GM12878 (cell line): ENCODE measurements at regions not wholly inside any gene's neighbourhood (a gene's known extent, or its start where the extent isn't known, plus 50 kb on each side); places are given as distances from the start of the nearest gene placed in this dataset.
A peak's percentile ranks its signal among the peaks of the same experiment; 100 is the strongest.

ENCODE experiments used
- BHLHE40 ChIP-seq, 2 experiments: fragments of 450-650 bp in 1 of 2; IDR thresholded peaks; 2 replicates each; pipeline ENCODE4 v1.6.1; 2011 to 2017; ENCODE audit warnings: low read depth in 2 of 2, borderline replicate concordance in 1 of 2, improper control_type of control experiment in 1 of 2, low read length in 1 of 2, mild to moderate bottlenecking in 1 of 2
- EZH2 ChIP-seq: IDR thresholded peaks from 2 replicates; pipeline ENCODE4 v1.6.1; 2012; ENCODE audit warnings: low read depth, mild to moderate bottlenecking, control low read depth, inconsistent platforms, low read length, borderline replicate concordance; ENCODE audit not compliant: control insufficient read depth
- FOS ChIP-seq: IDR thresholded peaks from 3 replicates; pipeline ENCODE4 v1.6.1; 2011; ENCODE audit warnings: borderline replicate concordance; ENCODE audit not compliant: insufficient read length; ENCODE audit errors: extremely low read depth
- HDAC2 ChIP-seq: fragments of 200-600 bp; sonication (generic); IDR thresholded peaks from 2 replicates; pipeline ENCODE4 v1.6.1; 2017
- HDAC6 ChIP-seq: fragments of 200-600 bp; sonication (generic); IDR thresholded peaks from one replicate; pipeline ENCODE4 v1.8.0; 2017; ENCODE audit warnings: antibody characterized with exemption; ENCODE audit not compliant: unreplicated experiment
- MAX ChIP-seq: IDR thresholded peaks from 2 replicates; pipeline ENCODE4 v1.6.1; 2012; ENCODE audit warnings: low read depth, low read length, improper control_type of control experiment
- MYC ChIP-seq: IDR thresholded peaks from 2 replicates; pipeline ENCODE4 v1.6.1; 2011; ENCODE audit warnings: mild to moderate bottlenecking, low read length, moderate library complexity, inconsistent platforms; ENCODE audit not compliant: insufficient read depth, insufficient replicate concordance, insufficient read length, severe bottlenecking
- POLR2A ChIP-seq: IDR thresholded peaks from 2 replicates; pipeline ENCODE4 v1.6.1; 2011; ENCODE audit warnings: low read depth, mild to moderate bottlenecking, low read length
- SMC3 ChIP-seq: IDR thresholded peaks from 2 replicates; pipeline ENCODE4 v1.6.1; 2011; ENCODE audit warnings: low read length, improper control_type of control experiment, borderline replicate concordance
- SP1 ChIP-seq: IDR thresholded peaks from one replicate; pipeline ENCODE4 v1.6.1; 2011; ENCODE audit warnings: low read depth, low read length
- TF ChIP-seq, protein P1 (sequence below), 3 experiments: IDR thresholded peaks in 2 of 3; conservative IDR thresholded peaks in 1 of 3; 2 replicates each; pipeline ENCODE4 v1.5.1; 2011; ENCODE audit warnings: low read depth in 3 of 3, low read length in 3 of 3, mild to moderate bottlenecking in 3 of 3, control low read depth in 2 of 3, moderate library complexity in 2 of 3, inconsistent platforms in 1 of 3, mixed read lengths in 1 of 3; ENCODE audit not compliant: control insufficient read depth in 2 of 3, insufficient read depth in 1 of 3; ENCODE audit errors: extremely low read depth in 1 of 3

DNA sequence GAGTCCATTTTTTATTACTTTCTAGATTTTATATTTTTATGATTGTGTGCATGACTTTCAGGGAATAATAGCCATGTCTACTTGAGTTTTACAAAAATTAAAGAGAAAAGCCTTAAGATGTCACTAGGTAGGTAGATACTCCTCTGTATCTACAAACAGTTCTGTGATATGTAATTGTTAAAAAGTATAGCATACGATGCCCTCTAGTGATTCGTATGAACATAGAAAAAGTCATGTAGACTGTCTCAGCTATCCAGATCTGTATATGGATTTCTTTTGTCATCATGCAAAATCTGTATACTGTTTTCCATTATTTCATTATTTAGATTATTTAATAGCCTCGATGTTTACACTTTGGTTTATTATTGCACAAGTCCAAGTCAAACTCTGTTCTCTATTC lies 856.6 kb downstream of the CENPC start:
- TF ChIP-seq SMC3 = no peak
- no peak for TF ChIP-seq POLR2A
- no peak for TF ChIP-seq HDAC6
- no peak for TF ChIP-seq MAX
- no peak for TF ChIP-seq EZH2
- no peak for TF ChIP-seq HDAC2
- no peak for TF ChIP-seq SP1
- TF ChIP-seq FOS = no peak
- TF ChIP-seq BHLHE40 (IDR thresholded peaks at IDR 0.05; ENCODE audit: borderline replicate concordance in 1 of 2, low read depth in 2 of 2, low read length in 1 of 2) = no peak
- TF ChIP-seq, protein P1, sequence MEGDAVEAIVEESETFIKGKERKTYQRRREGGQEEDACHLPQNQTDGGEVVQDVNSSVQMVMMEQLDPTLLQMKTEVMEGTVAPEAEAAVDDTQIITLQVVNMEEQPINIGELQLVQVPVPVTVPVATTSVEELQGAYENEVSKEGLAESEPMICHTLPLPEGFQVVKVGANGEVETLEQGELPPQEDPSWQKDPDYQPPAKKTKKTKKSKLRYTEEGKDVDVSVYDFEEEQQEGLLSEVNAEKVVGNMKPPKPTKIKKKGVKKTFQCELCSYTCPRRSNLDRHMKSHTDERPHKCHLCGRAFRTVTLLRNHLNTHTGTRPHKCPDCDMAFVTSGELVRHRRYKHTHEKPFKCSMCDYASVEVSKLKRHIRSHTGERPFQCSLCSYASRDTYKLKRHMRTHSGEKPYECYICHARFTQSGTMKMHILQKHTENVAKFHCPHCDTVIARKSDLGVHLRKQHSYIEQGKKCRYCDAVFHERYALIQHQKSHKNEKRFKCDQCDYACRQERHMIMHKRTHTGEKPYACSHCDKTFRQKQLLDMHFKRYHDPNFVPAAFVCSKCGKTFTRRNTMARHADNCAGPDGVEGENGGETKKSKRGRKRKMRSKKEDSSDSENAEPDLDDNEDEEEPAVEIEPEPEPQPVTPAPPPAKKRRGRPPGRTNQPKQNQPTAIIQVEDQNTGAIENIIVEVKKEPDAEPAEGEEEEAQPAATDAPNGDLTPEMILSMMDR (IDR thresholded peaks at IDR 0.05 in 2 of 3, conservative IDR thresholded peaks at IDR 0.05 in 1 of 3; ENCODE audit: control insufficient read depth in 2 of 3, extremely low read depth in 1 of 3, insufficient read depth in 1 of 3, low read depth in 3 of 3, low read length in 3 of 3) = peak in 1 of 3 experiments; percentile 7; a peak in 2 of 6 replicates
- TF ChIP-seq MYC = no peak
